ENCODE measurements at regions not wholly inside any gene's neighbourhood (a gene's known extent, or its start where the extent isn't known, plus 50 kb on each side); places are given as distances from the start of the nearest gene placed in this dataset.
"Not testable (repeated sequence)": the region's sequence is repeated elsewhere in the genome, so short reads cannot be mapped to it uniquely, and the experiment has no call there.

DNA sequence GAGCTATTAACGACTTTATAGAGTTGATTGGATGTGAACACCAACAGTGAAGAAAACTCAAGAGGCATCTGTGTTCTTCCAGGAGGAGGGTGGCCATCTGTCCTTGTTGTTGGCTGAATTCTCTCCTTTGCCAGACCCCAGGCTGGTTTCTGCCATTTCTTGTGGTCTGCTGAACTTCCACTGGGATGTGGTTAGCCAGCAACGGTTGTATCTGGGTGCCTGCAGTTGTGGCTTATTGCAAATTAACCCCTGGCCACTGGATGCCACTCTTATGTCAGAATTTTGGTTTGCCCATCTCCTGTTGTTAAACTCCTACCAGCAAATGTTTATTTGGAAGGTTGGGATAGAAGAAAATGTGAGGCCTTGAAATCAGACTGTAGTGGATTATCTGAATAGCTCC lies 163.6 kb upstream of the TBC1D5 start:
- no peak for DNase-seq (ENCODE audit: low read depth in 2 of 2)

DNA sequence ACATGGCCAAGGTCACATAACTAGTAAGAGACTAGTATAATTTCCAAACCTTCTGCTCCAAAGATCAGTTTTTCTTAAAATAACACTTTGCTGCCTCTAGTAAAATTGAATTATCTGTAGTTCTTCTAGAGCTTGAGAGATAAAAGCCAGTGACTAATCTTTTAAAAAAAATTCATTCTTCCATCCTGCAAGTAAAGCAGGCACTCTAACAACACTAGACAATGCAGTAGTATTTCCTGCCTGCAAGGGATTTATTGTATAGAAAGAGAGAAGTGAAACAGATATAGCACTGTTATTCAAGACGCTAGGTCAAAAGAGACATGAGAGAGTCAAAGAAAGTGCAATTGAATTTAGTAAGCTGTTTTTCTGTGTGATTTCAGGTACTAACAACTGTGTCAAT lies 159.5 kb upstream of the TBC1D5 start:
- DNase-seq (ENCODE audit: low read depth in 2 of 2), result no peak

DNA sequence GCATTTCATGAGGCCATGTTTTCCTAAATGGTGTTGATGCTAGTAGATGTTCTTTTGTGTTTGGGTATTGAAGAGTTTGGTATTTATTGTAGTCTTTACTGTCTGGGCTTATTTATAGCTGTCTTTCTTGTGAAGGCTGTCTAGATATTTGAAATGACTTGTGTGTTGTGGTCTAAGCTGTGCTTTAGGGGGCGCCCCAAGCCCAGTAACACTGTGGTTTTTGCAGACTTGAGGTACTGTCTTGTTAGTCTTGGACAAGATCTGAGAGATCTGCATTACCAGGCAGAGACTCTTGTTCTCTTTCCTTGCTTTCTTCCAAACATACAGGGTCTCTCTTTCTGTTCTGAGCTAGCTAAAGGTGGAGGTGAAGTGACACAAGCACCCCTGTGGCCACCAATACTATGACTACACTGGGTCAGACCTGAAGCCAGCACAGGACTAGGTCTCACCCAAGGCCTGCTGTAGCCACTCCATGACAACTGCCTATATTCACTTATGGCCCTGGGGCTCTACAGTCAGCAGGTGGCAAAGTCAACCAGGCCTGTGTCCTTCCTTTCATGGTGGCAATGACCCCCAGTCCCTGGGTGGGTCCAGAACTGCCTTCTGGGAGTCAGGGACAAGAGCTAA lies 152.1 kb upstream of the TBC1D5 start:
- peak in 1 of 2 donors; percentile 5 for DNase-seq (ENCODE audit: low read depth in 2 of 2)

DNA sequence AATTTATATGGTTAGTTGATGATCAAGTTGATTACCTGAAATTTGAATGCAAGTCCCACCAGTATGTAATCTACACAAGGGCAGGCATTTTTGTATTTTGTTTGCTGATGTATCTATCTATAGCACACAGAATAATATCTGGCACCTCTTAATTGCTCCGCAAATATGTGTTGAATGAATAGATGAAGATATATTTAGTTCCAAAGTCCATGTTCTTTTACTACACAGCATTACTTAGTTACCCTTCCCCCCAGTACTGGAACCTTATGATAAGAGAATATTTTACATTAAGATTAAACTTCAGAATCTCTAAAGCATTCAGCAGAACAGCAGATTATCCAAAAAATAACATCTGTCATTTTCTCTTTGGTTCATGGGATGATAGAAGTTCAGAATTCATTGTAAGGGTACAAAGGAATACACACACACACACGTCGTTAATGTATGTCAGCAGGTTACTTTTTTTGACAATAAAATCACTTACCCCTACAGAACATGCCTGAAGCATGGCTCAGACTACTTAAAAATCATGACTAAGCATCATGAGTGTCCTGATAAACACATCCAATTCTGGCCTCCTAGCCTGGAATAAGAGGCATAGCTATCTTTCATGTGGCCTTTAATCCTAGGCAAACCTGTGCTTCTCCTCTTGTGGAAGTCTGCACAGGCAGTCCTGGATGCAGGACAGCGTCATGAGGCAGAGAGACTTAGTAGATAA lies 148.9 kb upstream of the TBC1D5 start:
- DNase-seq (ENCODE audit: low read depth in 2 of 2), result no peak

DNA sequence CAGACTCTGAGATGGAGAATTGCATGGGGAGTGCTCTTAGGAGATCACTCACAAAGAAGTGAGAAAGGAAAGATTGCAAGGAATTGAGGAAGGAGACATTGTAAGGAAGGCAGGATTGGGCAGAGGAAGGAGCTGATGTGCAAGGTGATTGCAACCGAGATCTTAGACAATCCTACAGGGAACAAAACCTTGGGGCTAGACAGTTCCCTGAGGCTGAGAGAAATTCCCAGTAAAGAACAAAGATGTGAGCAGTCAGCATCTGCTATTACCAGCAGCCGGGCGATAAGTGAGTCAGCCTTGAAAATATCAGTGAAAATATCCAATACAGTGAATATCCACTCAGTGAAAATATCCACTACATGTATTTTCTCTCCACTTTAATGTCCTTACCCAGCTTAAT lies 143.6 kb upstream of the TBC1D5 start:
- DNase-seq (ENCODE audit: low read depth in 2 of 2), result no peak

DNA sequence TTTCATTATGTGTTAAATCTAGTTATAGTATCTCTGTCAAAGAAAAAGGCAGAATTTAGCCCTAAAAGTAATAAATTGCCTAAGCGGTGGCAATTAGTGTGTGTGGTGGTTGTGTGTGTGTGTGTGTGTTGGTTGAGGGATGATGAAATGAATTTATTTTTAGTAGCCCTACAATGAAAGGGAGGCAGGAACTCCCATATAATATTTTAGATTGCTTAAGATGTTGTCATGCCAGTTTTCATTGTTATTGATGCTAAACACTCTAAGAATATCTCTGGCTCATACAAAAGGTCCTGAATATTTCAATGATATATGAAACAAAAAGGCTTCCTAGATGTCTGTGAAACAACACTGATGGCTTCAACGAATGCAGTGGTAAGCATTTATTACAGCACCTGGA lies 140.6 kb upstream of the TBC1D5 start:
- DNase-seq (ENCODE audit: low read depth in 2 of 2), result no peak

DNA sequence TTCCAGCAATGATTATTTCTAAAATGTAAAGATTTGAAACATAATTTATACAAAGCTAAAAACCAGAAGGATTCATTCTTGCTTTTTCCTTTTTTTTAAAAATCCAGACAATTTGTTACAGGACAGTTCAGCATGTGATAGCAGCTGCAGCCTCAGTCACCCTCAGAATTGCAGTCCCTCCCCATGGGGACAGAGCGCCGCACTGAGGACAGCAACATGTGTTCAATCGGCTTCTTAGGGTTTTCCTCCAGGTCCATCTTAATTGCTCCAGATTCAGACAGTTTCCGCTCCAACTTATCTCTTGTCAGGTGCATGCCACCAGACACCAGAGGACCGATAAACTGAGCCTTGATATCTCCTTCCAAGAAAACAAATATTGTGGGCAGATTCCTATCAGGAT lies 134.9 kb upstream of the TBC1D5 start:
- DNase-seq (ENCODE audit: low read depth in 2 of 2), result no peak

DNA sequence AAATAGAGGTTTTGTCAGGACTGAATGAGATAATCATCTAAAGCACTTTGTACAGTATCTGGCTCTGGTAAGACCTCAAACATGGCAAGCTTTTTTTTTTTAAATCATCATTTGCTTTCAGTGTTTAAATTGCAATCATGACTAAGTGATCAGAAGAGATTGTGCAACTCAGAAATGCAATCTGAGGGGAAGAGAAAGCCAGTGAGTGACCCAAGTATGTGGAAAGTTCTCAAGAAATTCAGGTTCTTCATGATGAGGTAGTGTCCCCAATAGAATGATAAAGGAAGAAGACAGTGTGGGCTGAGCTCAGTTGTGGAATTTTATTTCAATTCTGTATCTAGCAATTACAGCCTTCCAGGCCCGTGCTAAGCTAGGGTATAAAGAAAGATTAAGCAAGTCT lies 132.2 kb upstream of the TBC1D5 start:
- DNase-seq (ENCODE audit: low read depth in 2 of 2), result no peak

DNA sequence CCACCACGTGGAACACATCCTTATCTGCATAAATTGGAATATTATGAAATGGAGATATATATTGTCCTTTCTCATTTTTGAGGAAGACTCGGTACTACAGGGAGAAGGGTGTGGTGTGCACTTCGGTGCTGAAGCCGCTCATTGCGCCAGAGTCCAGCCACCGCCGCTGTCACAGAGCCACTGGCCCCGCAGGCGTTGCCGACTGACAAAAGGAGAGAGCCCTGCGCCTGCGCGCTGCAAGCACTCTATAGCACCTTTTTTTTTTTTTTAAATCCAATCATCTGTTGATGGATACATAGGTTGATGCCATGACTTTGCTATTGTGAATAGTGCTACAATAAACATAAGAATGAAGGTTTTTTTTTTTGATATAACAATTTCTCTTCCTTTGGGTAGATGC lies 130.0 kb upstream of the TBC1D5 start:
- DNase-seq (ENCODE audit: low read depth in 2 of 2), result no peak

DNA sequence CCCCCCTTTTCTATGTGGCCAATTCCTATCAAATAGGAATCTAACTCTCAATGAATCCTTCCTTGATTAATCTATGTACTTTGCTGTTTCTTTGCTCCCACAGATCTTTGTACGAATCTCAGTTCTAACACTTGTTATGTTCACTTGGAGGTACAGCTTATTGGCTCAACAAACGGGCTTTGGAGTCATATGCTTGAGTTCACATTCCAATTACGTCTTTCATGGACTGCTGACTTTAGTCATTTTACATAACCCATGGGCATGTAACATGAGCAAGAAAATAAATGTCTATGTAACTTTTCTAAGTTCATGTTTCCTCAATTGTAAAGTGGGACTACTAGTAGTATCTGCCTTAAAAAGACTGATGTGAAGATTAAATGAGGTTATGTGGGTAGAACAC lies 123.2 kb upstream of the TBC1D5 start:
- no peak for DNase-seq (ENCODE audit: low read depth in 2 of 2)

DNA sequence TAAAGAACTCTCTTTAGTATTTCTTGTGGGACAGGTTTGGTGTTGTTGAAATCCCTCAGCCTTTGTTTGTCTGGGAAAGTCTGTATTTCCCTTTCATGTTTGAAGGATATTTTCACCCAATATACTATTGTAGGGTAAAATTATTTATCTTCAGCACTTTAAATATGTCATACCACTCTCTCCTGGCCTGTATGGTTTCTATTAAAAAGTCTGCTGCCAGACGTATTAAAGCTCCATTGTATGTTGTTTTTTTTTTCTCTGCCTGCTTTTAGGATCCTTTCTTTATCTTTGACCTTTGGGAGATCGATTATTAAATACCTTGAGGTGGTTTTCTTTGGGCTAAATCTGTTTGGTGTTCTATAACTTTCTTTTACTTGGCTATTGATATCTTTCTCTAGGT lies 119.0 kb upstream of the TBC1D5 start:
- DNase-seq (ENCODE audit: low read depth in 2 of 2), result no peak

DNA sequence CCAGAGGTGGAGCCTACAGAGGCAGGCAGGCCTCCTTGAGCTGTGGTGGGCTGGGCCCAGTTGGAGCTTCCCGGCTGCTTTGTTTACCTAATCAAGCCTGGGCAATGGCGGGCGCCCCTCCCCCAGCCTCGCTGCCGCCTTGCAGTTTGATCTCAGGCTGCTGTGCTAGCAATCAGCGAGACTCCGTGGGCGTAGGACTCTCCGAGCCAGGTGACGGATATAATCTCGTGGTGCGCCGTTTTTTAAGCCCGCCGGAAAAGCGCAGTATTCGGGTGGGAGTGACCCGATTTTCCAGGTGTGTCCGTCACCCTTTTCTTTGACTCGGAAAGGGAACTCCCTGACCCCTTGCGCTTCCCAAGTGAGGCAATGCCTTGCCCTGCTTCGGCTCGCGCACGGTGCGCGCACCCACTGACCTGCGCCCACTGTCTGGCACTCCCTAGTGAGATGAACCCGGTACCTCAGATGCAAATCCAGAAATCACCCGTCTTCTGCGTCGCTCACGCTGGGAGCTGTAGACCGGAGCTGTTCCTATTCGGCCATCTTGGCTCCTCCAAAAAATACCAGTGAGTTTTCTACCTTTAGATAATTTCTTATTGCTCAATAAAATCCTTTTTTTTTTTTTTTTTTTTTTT lies 118.5 kb upstream of the TBC1D5 start:
- DNase-seq (ENCODE audit: low read depth in 2 of 2), result not testable (repeated sequence)

DNA sequence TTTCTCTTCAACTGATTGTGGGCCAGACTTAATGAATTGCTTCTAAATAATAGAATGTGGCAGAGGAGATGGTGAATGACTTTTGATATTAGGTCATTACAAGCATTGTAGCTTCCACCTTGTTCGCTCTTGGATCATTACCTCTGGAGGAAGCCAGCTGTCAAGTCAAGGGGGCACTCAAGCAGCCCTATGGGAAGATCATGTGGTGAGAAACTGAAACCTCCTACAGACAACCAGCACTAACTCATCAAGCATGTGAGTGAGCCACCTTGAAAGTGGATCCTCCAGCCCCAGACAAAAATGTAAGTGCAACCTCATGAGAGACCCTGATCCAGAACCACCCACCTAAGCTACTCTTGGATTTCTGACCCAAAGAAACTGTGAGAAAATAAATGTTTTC lies 109.8 kb upstream of the TBC1D5 start:
- no peak for DNase-seq (ENCODE audit: low read depth in 2 of 2)

DNA sequence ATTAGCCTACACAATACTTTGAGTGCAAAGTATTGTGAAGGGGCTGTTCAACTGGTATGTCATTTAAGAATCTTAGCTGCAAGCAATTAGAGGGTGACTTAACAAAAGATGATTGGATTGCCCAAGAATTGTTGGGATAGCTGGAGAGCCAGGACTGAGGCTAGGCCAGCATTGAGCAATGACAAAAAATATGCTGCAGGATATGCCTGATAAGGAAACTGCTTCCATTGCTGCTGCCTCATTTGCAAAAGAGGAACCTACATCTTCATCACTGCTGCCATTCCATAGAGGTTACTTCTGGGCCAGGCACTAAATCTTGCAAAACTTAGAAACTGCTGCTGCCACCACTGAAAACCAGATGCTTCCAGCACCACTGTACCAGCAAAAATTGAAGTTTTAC lies 108.0 kb upstream of the TBC1D5 start:
- no peak for DNase-seq (ENCODE audit: low read depth in 2 of 2)

DNA sequence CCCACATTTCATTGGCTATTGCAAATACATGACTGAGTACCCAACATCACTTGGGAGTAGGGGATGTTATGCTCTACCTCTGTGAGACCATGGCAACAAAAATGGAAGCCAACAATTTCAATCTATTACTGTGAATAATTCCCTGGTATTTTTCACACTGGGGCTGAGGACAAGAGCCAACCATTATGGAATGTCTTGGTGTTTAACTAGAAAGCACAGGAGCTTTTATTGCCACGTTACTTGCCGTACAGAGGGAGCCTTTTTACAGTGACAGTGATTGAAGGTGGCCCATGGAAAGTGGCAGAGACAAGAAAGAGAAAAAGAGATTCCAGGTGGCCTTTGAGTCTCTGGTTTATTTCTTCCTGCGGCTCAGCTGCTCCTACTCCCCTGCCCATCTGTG lies 105.7 kb upstream of the TBC1D5 start:
- DNase-seq (ENCODE audit: low read depth in 2 of 2), result no peak

DNA sequence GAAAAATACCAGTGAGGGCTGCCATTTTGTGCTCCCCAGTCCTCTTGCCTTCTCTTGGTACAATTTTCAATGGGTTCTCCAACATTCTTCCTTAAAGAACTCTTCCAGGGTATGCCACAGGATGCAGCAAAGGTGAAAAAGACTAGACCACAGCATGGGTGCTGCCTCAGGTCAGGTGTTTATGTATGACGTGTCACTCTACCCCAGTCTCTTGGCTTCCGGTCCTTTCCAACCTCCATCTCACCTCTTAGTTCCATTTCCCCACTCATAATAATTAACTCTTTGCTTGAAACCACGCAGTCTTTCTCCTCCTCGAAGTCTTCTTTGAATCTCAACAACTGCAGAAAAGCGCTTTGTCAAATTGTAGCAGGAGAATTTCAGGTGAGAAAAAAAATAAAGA lies 104.7 kb upstream of the TBC1D5 start:
- DNase-seq (ENCODE audit: low read depth in 2 of 2), result no peak

DNA sequence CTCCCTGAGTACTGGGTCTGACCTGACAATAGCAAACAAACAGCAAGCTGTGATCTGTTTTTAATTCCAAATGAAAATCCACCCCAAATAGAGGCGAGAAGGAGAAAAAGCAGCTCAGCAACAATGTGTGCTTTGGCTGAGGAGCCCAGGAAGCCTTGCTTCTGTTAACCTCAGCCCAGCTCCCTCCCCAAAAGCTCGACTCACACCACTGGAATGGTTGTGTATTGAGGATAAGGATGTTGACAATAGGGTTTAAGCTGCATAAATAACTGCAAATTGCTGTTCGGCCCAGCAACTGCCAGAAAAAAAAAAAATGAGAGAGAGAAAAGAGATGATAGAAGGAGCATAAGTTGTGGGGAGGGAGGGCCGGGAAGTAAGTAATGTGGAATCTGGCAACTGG lies 104.0 kb upstream of the TBC1D5 start:
- DNase-seq (ENCODE audit: low read depth in 2 of 2), result no peak

DNA sequence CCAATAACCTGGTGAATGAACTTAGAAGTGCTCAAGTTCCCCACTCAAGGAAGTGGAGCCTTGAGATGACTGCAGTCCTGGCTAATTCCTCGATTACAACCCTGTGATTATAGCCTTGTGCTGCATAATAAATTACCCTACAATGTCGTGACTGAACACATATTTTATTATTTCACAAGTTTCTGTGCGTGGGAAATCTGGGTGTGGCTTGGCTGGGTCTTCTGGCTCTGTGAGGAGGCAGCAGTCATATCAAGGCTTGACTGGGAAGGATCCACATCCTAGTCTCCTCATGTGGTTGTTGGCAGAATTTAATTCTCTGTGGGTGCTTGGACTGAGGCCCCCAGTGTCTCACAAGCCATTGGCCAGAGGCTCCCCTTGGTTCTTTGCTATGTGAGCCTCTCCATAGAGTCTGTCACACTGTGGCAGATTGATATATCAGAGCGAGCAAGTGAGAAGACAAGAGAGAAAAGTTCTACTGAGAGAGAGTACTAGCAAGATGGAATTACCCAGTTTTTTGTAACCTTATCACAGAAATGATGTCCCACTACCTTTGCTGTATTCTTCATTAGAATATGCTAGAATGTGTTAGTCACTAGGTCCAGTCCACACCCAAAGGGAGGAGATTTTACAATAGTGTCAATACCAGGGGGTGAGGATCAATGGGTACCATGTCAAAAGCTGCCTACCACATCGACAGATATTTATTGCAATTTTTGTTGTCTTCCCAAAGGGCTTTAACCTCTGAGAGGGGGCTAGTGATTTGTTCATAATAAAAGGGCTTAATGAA lies 102.8 kb upstream of the TBC1D5 start:
- no peak for DNase-seq (ENCODE audit: low read depth in 2 of 2)

DNA sequence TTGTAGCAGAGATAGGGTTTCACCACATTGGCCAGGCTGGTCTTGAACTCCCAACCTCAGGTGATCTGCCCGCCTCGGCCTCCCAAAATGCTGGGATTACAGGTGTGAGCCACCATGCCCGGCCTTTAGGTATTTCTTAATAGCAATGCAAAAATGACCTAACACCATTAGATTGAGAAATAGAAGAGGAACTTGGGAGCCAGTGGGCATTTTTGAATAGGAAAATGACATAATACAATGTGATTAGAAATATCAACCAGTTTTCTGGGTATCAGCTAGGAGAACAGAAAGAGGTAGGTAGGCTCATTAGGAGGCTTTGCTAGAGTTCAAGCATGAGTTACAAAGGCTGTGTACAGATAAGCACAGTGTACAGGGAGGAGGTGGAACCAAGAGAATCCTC lies 101.8 kb upstream of the TBC1D5 start:
- DNase-seq (ENCODE audit: low read depth in 2 of 2), result no peak

DNA sequence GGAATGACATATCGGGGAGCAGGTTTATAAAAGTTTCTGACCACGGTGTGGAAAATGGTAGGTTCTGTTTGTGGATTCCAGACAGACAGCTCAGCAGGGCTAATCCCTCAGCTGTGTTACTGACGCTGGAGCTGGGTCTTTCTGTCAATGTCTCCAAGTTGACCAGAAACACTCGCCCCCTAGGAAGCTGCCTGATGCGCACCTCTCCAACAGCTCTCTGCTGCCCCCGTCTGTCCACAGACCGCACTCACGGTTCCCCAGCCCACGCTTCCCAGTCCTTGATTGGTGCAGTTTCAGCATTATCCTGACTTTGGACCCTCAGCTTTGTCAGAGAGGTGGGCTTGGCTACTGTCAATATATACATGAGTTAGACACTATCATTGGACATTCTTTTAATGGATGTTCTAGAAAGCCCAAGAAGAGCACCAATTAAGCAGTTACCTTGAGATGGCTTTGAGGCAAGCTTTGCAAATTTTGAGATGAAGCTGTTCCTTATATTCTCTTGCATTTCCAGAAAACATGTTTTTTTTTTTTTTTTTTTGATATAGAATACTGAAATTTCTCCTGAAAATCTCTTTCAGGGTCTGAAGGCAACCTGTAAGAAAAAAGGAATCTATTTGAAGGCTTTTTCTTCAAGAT lies 98.9 kb upstream of the TBC1D5 start:
- DNase-seq (ENCODE audit: low read depth in 2 of 2), result peak; percentile 39 to 50

DNA sequence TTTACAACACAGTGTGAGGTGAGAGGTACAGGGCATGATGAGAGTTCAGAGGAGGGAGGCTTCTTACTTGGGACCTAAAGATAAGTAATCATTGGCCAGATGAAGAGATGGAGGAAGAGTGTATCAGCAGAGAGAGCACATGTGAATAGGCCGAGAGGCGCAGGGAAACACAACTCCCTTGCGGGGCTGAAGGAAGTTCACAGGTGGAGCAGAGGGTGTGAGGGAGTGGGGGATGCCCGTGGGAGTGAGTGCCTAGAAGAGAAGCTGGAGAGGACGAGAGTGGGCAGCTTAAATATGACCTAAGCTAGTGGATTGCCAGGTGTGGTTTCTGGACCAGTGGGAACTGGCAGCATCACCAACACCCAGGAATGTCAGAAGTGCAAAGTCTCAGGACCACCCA lies 98.2 kb upstream of the TBC1D5 start:
- no peak for DNase-seq (ENCODE audit: low read depth in 2 of 2)

DNA sequence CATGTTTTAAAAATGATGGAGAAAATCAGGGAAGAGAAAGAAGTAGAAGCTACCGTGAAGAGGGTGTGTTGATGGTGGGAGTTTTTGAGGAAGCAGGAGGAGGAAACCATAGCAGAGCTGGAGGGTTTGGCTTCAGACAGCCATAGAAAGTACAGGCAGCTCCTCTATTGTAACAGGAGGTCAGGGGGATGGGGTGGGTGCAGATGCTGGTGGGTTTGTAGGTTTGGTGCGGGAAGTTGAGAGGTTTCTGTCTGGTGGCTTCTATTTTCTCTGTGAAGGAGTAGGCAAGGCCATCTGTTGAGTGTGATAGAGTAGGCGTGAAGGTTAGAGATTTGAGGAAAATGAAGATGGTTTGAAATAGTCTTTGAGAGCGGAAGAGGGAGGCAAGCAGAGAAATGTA lies 97.7 kb upstream of the TBC1D5 start:
- DNase-seq (ENCODE audit: low read depth in 2 of 2), result no peak

All from stimulated activated CD8-positive, alpha-beta memory T cell treated with anti-CD3 and anti-CD28 coated beads, Interleukin-15, amount 100 ng/mL, for 4 hours (primary cell).